ENCODE measurements at regions not wholly inside any gene's neighbourhood (a gene's known extent, or its start where the extent isn't known, plus 50 kb on each side); places are given as distances from the start of the nearest gene placed in this dataset.
A peak's percentile ranks its signal among the peaks of the same experiment; 100 is the strongest.

GRCh38 chr1:168381850-168382249, 101.2 kb downstream of the TBX19 start:
- no peak for DNase-seq

- no peak for DNase-seq
These were observed 100.3 kb downstream of the TBX19 start for GRCh38 chr1:168380945-168381344.

GRCh38 chr1:168379104-168379860, 98.6 kb downstream of the TBX19 start:
- no peak for DNase-seq

GRCh38 chr1:168375566-168376300, 95.1 kb downstream of the TBX19 start:
- DNase-seq, result no peak

GRCh38 chr1:168374566-168374965, 93.9 kb downstream of the TBX19 start:
- DNase-seq, result no peak

- DNase-seq, result peak; percentile 8
These were observed 93.2 kb downstream of the TBX19 start for GRCh38 chr1:168373869-168374268.

- DNase-seq, result no peak
These were observed 92.2 kb downstream of the TBX19 start for GRCh38 chr1:168372861-168373371.

GRCh38 chr1:168372307-168372706, 91.6 kb downstream of the TBX19 start:
- DNase-seq, result no peak

- DNase-seq, result no peak
These were observed 90.8 kb downstream of the TBX19 start for GRCh38 chr1:168371477-168371876.

GRCh38 chr1:168370586-168370985, 89.9 kb downstream of the TBX19 start:
- no peak for DNase-seq

GRCh38 chr1:168369655-168370054, 89.0 kb downstream of the TBX19 start:
- no peak for DNase-seq

GRCh38 chr1:168368131-168368530, 87.5 kb downstream of the TBX19 start:
- no peak for DNase-seq

GRCh38 chr1:168365719-168366479, 85.2 kb downstream of the TBX19 start:
- DNase-seq, result peak; percentile 15

All from activated CD4-positive, alpha-beta T cell treated with anti-CD3 and anti-CD28 coated beads for 48 hours (primary cell).